ENCODE measurements at regions not wholly inside any gene's neighbourhood (a gene's known extent, or its start where the extent isn't known, plus 50 kb on each side); places are given as distances from the start of the nearest gene placed in this dataset.

DNA sequence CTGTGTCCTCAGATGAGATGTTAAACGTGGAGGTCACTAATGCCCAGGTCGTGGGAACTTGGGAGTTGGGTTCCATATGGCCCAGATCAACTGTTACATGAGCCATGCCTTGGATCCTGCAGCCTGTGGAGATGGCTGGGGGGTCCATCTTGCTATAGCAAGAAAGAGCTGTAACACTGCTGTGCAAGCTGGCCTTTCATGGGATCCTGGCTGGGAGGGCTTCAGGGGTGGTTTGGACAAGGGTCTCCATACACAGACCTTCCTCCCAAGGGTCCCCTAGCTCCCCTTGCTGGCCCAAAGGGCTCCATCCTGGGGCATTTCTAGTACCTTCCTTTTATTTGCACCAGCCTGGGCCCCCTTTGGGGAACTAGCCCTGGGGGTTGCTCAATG is 337.7 kb downstream of the DYSF start:
- TF ChIP-seq POLR2AphosphoS5 (IDR thresholded peaks at IDR 0.05; ENCODE audit: low read depth, low read length) (no peak), TAF1 (IDR thresholded peaks at IDR 0.05; ENCODE audit: borderline replicate concordance, insufficient read depth, low read length) (no peak), SIN3A (IDR thresholded peaks at IDR 0.05; ENCODE audit: borderline replicate concordance, insufficient read depth, low read length) (no peak), FOXP2 (optimal IDR thresholded peaks at IDR 0.05; ENCODE audit: borderline replicate concordance, extremely low read depth, extremely low read length, insufficient read depth) (no peak)
- TF ChIP-seq, protein P1, sequence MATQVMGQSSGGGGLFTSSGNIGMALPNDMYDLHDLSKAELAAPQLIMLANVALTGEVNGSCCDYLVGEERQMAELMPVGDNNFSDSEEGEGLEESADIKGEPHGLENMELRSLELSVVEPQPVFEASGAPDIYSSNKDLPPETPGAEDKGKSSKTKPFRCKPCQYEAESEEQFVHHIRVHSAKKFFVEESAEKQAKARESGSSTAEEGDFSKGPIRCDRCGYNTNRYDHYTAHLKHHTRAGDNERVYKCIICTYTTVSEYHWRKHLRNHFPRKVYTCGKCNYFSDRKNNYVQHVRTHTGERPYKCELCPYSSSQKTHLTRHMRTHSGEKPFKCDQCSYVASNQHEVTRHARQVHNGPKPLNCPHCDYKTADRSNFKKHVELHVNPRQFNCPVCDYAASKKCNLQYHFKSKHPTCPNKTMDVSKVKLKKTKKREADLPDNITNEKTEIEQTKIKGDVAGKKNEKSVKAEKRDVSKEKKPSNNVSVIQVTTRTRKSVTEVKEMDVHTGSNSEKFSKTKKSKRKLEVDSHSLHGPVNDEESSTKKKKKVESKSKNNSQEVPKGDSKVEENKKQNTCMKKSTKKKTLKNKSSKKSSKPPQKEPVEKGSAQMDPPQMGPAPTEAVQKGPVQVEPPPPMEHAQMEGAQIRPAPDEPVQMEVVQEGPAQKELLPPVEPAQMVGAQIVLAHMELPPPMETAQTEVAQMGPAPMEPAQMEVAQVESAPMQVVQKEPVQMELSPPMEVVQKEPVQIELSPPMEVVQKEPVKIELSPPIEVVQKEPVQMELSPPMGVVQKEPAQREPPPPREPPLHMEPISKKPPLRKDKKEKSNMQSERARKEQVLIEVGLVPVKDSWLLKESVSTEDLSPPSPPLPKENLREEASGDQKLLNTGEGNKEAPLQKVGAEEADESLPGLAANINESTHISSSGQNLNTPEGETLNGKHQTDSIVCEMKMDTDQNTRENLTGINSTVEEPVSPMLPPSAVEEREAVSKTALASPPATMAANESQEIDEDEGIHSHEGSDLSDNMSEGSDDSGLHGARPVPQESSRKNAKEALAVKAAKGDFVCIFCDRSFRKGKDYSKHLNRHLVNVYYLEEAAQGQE (IDR thresholded peaks at IDR 0.05; ENCODE audit: insufficient read depth in 1 of 2, low read depth in 2 of 2, low read length in 2 of 2): no peak
